Epithelial cell of proximal tubule (primary cell): ENCODE measurements at regions not wholly inside any gene's neighbourhood (a gene's known extent, or its start where the extent isn't known, plus 50 kb on each side); places are given as distances from the start of the nearest gene placed in this dataset.
A peak's percentile ranks its signal among the peaks of the same experiment; 100 is the strongest.

Experiments used
- DNase-seq: peaks from one replicate; pipeline ENCODE4 v3.0.0-alpha.2; 2011; ENCODE audit warnings: low read depth
- H3K4me3 ChIP-seq: 2 replicates; pipeline ENCODE4 v1.5.1; 2011; ENCODE audit warnings: low read depth, mild to moderate bottlenecking, low read length
- TF ChIP-seq, protein P1 (sequence below): conservative IDR thresholded peaks from 2 replicates; pipeline ENCODE4 v1.5.1; 2012; ENCODE audit warnings: low read depth, mild to moderate bottlenecking, low read length

DNA sequence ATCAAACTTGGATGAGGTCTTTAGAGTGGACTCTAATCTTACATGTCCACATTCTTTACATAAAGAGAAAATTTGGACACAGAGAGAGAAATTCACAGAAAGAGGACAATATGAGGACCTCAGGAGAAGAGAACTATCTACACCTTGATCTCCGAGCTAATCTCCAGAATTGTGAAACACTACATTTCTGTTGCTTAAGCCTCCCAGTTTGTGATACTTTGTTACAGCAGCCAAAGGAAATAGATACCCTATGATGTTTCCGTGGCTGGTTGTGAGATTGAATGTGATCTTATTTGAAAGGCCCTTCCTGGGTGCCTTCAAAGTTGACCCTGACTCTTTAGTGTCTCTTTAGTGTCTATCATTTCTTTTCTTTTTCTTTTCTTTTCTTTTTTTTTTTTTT is 326.1 kb upstream of the CLNK start:
- H3K4me3 ChIP-seq: no peak overlapping the region
- DNase-seq: no peak

DNA sequence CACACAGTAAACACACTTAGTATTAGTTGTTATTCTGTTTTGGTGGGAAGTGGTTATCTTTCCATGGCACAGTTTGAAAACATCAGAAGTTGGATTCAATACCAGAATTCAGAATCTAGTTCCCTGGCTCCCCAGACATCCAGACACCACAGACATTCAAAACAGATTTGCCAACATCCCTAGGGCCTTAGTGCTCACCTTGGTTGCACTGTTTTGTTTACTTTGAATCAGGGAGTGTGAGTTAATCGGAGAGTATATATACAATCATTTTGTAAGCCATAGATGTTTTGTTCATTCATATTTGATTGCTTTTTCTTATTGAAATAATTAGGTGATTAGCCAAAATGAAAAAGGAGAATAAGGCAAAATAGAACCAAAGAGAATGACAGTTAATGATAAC is 324.7 kb upstream of the CLNK start:
- H3K4me3 ChIP-seq: no peak overlapping the region
- DNase-seq: no peak
- TF ChIP-seq, protein P1, sequence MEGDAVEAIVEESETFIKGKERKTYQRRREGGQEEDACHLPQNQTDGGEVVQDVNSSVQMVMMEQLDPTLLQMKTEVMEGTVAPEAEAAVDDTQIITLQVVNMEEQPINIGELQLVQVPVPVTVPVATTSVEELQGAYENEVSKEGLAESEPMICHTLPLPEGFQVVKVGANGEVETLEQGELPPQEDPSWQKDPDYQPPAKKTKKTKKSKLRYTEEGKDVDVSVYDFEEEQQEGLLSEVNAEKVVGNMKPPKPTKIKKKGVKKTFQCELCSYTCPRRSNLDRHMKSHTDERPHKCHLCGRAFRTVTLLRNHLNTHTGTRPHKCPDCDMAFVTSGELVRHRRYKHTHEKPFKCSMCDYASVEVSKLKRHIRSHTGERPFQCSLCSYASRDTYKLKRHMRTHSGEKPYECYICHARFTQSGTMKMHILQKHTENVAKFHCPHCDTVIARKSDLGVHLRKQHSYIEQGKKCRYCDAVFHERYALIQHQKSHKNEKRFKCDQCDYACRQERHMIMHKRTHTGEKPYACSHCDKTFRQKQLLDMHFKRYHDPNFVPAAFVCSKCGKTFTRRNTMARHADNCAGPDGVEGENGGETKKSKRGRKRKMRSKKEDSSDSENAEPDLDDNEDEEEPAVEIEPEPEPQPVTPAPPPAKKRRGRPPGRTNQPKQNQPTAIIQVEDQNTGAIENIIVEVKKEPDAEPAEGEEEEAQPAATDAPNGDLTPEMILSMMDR: no peak

More for the DNA sequence above, 326.1 kb upstream of the CLNK start:
- TF ChIP-seq, protein P1: no peak

DNA sequence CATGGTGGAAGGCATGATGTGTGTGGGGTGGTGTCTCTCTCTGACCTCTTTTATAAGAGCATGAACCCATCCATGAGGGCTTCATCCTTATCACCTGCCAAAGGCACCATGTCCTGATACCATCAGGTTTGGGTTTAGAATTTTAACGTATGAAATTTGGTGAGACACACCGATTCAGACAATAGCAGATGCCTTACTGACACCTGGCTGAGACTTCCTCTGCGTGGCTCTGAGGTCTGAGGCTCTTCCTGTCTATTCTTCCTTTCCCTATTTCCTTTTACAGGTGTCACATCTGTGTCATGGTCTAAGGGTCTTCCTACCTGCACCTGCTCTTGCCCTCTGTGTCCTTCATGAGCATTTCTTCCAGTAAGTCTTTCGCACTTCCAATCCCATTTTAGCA is 320.7 kb upstream of the CLNK start:
- no peak overlapping the region for H3K4me3 ChIP-seq
- TF ChIP-seq, protein P1: no peak
- DNase-seq: no peak

DNA sequence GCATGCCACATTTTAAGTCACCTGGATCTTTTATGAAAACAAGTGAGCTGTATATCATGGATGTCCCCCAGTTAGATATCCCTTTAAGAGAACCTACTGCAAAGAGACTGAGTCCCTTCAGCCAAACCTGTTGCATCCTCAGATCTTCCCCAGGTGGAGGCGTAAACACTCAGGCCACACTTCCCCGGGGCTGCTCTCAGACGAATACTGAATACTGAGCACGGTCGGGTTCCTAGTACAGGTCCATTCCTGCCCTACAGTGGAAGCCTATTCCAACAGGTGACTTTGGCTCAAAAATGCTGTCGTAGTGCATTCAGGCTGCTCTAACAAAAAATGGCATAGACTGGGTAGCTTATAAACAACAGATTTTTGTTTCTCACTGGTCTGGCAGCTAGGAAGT is 320.2 kb upstream of the CLNK start:
- TF ChIP-seq, protein P1: no peak
- DNase-seq: no peak
- H3K4me3 ChIP-seq: no peak overlapping the region

DNA sequence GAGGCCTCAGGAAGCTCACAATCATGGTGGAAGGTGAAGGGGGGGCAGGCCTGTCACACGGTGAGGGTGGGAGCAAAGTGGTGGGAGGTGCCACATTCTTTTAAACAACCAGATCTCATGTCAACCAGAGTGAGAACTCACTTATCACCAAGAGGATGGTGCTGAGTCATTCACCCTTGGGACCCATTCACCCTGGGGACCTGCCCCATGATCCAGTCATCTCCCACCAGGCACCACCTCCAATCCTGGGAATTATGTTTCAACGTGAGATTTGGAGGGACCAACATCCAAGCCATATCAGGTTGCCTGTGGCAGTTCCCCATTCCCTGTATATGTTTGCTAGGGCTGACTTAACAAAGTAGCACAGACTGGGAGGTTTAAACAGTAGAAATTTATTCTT is 318.4 kb upstream of the CLNK start:
- TF ChIP-seq, protein P1: no peak
- DNase-seq: no peak
- H3K4me3 ChIP-seq: no peak overlapping the region

DNA sequence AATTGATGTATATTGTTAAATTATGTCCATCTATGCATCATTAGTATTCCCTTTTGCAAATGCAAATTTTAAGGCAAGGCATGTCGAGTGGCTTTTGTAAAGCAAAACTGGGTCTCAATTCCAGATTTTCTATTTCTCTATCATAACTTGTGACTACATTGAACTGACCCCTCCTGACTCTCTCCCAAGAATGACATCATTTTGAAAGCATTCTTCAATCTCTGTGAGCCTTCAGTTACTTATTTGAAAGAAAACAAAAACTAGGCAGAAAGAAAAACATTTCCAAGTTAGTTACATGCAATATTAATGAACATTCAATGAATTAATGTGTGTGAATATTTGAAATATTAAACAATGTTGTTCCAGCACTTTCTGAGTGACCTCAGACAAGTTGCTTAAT is 314.3 kb upstream of the CLNK start:
- DNase-seq: peak; percentile 1
- TF ChIP-seq, protein P1: no peak
- no peak overlapping the region for H3K4me3 ChIP-seq

DNA sequence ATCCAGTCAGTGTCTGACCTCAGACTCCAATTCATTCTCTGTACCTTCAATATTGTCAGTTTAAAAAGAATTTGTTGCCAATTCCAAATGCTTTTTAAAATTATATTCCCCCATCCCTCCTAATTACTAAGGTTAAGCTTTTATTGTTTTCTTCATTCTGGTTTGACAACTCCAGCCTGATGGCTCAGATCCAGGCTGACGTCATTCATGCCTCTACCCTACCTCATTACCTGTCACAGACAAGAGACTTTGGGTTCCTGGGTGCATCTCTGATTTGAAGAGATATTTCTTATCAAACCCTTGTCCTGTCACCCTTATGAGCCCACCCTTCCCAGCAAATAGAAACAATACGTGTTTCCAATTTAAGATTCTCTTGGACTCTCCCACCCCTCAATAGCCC is 300.2 kb upstream of the CLNK start:
- TF ChIP-seq, protein P1: no peak
- H3K4me3 ChIP-seq: no peak overlapping the region

More for the DNA sequence above, 300.2 kb upstream of the CLNK start:
- DNase-seq: no peak
